ENCODE measurements at regions not wholly inside any gene's neighbourhood (a gene's known extent, or its start where the extent isn't known, plus 50 kb on each side); places are given as distances from the start of the nearest gene placed in this dataset.

DNA sequence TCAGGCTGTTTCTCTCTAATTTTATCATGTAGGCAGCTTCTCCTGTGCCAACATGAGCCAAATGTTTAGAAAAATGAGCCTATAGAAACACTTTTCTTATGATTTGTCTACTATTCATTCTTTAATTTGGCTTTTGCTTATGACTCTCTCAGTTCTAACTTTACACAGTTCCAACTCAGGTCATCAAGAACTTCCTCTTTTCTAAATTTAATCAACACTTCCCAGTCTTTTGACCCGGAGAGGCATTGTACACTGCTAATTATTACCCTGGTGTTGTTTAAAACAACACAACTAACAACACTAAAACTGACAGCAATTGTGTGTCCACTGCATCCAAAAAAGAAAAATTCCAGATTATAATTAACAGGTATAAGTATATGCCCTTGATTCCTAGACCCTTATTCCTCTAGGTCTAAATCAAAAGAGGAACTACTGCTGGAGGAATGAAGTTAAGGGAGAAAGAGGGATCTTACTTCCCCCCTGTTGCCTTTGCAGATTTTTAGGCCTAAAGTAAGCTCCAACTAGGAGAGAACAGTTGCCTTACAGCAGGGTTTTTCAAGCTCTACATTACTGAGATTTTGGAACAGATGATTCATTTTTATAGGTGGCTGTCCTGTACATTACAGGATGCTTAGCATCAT, 332.2 kb upstream of the GOLIM4 start:
- no peak overlapping the region for H3K4me3 ChIP-seq
- H3K27me3 ChIP-seq, result no peaks in the 10 kb centered on the region
- H3K27ac ChIP-seq, result no peak overlapping the region
- no peak overlapping the region for H3K9ac ChIP-seq (ENCODE audit: low read depth in 2 of 2, low read length in 2 of 2)
- H3K4me1 ChIP-seq, result no peaks in the 10 kb centered on the region
- no peaks in the 10 kb centered on the region for H3K9me3 ChIP-seq
- DNase-seq, result no peak
- intact Hi-C loops (cut with DNase I), result no loop called here
- TF ChIP-seq CTCF (IDR thresholded peaks at IDR 0.05), result no peak
- no peaks in the 10 kb centered on the region for H3K36me3 ChIP-seq

DNA sequence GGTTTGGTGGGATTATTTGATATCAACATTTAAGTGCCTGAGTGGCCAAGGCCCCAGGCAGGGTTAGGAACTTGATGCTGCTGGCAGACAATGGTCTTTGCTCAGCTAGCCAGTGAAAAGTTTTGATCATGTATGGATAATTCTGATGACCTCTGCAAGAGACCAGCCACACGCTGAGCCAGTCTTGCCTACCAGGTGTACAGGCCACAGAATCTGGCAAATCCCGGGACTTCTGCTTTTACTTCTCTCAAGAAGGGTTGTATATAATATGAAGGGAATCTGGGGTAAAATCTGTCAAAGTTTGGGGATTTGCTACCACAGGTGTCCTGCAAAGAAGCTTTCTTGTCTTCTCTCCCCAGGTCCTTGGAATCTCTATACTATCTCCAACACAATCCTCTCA, 331.4 kb upstream of the GOLIM4 start:
- Histone ChIP-seq H3K4me1 (no peaks in the 10 kb centered on the region), H3K36me3 (no peaks in the 10 kb centered on the region), H3K27ac (no peak overlapping the region), H3K9ac (ENCODE audit: low read depth in 2 of 2, low read length in 2 of 2) (no peak overlapping the region), H3K27me3 (no peaks in the 10 kb centered on the region), H3K4me3 (no peak overlapping the region), H3K9me3 (no peaks in the 10 kb centered on the region)
- DNase-seq, result no peak
- intact Hi-C loops (cut with DNase I), result no loop called here
- no peak for TF ChIP-seq CTCF (IDR thresholded peaks at IDR 0.05)

- Histone ChIP-seq H3K4me3 (no peak overlapping the region), H3K27ac (no peak overlapping the region), H3K4me1 (no peaks in the 10 kb centered on the region), H3K9ac (ENCODE audit: low read depth in 2 of 2, low read length in 2 of 2) (no peak overlapping the region), H3K36me3 (no peaks in the 10 kb centered on the region), H3K9me3 (no peaks in the 10 kb centered on the region), H3K27me3 (no peaks in the 10 kb centered on the region)
- no peak for DNase-seq
- intact Hi-C loops (cut with DNase I), result no loop called here
- TF ChIP-seq CTCF (IDR thresholded peaks at IDR 0.05), result no peak
Measured at GRCh38 chr3:168425936-168426595, 330.3 kb upstream of the GOLIM4 start.

DNA sequence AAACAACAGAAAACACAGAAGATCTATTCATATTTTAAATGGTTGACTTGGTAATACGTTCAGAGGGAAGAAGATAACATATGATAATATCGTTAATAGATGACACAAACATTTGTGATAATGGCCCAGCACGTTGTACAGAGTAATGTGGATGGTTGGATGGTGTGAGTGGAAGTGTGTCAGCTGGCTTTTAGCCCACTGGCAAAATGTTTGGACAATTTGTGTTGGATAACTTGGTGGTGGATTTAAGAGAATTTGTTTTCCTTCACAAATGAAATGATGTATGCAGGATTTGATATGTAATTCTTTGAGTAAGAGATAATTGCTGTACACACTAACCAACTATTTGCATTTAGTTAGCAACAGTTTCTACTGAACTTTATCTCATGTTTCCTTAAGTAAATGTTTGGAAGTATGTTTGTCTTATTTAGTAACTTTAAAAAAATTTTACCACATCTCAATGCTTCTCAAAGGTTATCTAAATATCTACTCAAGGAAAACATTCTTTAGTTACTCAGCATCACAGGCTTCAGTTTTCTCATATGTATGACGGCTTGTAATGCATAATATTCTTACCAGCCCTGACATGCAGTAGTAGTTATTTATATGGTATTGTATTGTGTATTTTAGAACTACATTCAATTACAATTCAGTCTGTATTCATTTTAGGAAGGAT, 328.5 kb upstream of the GOLIM4 start:
- H3K36me3 ChIP-seq, result no peaks in the 10 kb centered on the region
- TF ChIP-seq CTCF (IDR thresholded peaks at IDR 0.05), result no peak
- no peak overlapping the region for H3K9ac ChIP-seq (ENCODE audit: low read depth in 2 of 2, low read length in 2 of 2)
- H3K9me3 ChIP-seq, result no peaks in the 10 kb centered on the region
- intact Hi-C loops (cut with DNase I), result no loop called here
- no peaks in the 10 kb centered on the region for H3K27me3 ChIP-seq
- H3K4me1 ChIP-seq, result no peaks in the 10 kb centered on the region
- no peak overlapping the region for H3K4me3 ChIP-seq
- DNase-seq, result no peak
- H3K27ac ChIP-seq, result no peak overlapping the region

DNA sequence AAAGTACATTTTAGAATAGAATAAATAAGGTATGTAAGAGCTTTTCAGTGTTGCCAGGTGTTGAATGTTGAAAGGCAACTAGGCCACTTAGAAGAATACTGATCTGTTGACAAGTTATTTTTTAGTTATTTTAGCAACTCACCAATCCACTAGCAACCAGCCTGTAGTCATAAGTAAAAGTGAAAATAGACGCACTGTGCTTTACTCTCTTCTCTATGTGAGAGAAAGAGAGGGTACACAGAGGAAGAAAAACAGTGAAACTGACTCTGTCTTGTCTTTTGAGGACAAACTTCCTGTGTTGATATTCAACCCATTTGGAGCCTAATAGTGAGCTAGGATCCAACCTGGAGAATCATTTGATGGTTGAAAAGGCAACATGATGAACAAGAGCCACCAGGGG, 327.1 kb upstream of the GOLIM4 start:
- no peak for DNase-seq
- Histone ChIP-seq H3K9ac (ENCODE audit: low read depth in 2 of 2, low read length in 2 of 2) (no peak overlapping the region), H3K27me3 (no peaks in the 10 kb centered on the region), H3K27ac (no peak overlapping the region), H3K36me3 (no peaks in the 10 kb centered on the region), H3K9me3 (no peaks in the 10 kb centered on the region), H3K4me1 (no peaks in the 10 kb centered on the region), H3K4me3 (no peak overlapping the region)
- intact Hi-C loops (cut with DNase I), result no loop called here
- no peak for TF ChIP-seq CTCF (IDR thresholded peaks at IDR 0.05)
